OCI-LY3 (cell line): ENCODE measurements at regions not wholly inside any gene's neighbourhood (a gene's known extent, or its start where the extent isn't known, plus 50 kb on each side); places are given as distances from the start of the nearest gene placed in this dataset.

ENCODE experiments used
- CTCF ChIP-seq: fragments of 200-600, 300-600 bp; sonication (generic); IDR thresholded peaks from 2 replicates; pipeline ENCODE4 v1.5.1; 2014; ENCODE audit warnings: antibody characterized with exemption, low read length, low read depth
- EZH2phosphoT487 ChIP-seq: fragments of 200-600 bp; shearing (Covaris generic); IDR thresholded peaks from 2 replicates; pipeline ENCODE4 v1.6.1; 2018; ENCODE audit warnings: antibody characterized with exemption, mixed run types, low read depth

GRCh38 chr2:103396152-103396551 lies 634.3 kb downstream of the TMEM182 start:
- TF ChIP-seq CTCF (no peak), EZH2phosphoT487 (no peak)
